GM21737 (cell line): ENCODE measurements at regions not wholly inside any gene's neighbourhood (a gene's known extent, or its start where the extent isn't known, plus 50 kb on each side); places are given as distances from the start of the nearest gene placed in this dataset.

Experiments used
- ATAC-seq: cut with Tn5 transposase; IDR thresholded peaks from one replicate; pipeline ENCODE4 v1.9.1; 2021; ENCODE audit warnings: mild to moderate bottlenecking, moderate library complexity; ENCODE audit not compliant: unreplicated experiment

- ATAC-seq = no peak
Observed at GRCh38 chr5:10876006-10876744, 115.1 kb upstream of the DAP start.

DNA sequence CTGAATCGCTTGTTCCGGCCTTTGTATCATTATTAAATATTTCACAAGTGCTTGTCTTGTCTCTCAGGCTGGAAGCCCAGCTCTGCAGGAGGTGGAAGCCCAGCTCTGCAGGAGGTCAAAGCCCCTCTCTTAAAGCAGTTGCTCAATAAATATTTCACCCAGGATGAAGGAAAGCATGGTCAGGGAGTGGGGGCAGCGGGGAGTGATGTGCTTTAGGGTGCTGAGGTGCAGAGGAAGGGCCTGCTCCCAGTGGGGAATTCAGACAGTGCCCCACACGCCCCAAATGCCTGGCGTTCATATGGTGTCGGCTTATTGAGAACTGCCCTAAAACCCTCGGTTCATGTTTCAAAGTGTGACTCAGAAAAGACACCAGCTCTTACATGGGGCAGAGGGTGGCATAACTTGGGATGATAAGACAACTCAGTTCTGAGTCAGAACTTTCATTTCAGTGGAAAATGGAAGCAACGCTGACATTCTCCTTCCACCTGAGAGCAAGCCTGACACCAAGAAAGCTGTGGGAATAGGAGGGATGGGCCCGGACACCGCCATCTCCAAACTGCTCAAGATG lies 114.3 kb upstream of the DAP start:
- ATAC-seq = no peak

DNA sequence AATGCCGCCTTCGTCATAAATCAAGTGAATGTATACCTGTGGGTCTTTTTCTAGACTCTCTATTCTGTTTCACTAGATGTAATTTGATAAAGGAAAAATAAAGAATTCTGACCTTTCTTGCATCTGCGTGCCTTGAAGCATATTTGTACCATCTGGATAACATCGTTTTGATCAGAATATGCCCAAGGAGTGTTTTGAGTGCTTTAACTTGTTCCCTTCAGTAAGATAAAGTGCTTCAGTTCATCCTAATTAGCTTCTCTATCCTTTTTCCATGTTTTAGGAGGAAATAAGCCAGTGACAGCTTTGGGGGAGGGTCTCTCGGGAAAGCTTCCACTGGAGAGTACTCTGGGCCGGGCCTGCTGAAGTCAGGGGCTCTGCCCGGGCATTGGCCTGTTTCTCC lies 113.5 kb upstream of the DAP start:
- ATAC-seq = no peak

- no peak for ATAC-seq
Observed at GRCh38 chr5:10870791-10871190, 109.8 kb upstream of the DAP start.

- ATAC-seq = no peak
Observed at GRCh38 chr5:10868956-10869355, 107.9 kb upstream of the DAP start.

DNA sequence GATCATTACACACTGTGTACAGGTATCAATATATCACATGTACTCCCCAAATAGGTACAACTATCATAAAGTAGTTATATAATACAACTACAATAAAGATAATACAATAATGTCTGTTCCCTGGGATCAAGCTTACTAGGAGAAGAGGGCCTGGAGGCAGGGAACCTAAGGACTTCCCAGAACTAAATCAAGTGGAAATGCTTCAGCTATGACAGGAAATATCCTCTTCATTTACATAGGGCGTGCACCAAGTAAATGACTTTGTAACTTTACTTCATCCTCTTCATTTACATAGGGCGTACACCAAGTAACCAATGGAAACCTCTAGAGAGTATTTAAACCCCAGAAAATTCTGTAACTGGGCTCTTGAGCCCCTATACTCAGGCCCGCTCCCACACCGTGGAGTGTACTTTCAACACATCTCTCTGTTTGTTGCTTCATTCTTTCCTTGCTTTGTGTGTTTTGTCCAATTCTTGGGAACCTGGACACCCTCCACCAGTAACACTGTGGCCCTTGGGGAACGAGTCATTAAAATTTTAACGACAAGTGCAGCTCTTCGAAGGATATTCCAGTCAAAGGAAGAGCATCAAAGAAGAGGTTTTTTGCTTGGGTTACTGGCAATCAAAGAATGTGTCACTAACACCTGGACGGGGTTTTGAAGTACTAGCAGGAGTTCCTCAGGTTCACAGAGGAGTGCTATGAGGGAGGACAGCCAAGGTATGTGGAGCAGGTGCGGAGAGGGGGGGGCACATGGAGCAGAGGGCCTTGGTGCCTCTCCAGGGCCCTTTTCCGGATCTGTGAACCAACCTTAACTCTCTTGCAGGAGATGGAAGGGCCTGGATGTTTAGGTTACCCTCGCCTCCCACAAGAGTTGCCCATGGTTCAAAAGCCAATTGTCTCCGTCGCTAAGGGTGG lies 106.6 kb upstream of the DAP start:
- ATAC-seq = no peak

- no peak for ATAC-seq
Observed at GRCh38 chr5:10866913-10867312, 105.9 kb upstream of the DAP start.

- ATAC-seq = peak; percentile 84
Observed at GRCh38 chr5:10863763-10864383, 102.8 kb upstream of the DAP start.

- no peak for ATAC-seq
Observed at GRCh38 chr5:10862085-10862484, 101.1 kb upstream of the DAP start.

GRCh38 chr5:10861423-10861790 lies 100.4 kb upstream of the DAP start:
- no peak for ATAC-seq

GRCh38 chr5:10860645-10861422 lies 99.8 kb upstream of the DAP start:
- no peak for ATAC-seq

GRCh38 chr5:10860196-10860543 lies 99.1 kb upstream of the DAP start:
- ATAC-seq = no peak

DNA sequence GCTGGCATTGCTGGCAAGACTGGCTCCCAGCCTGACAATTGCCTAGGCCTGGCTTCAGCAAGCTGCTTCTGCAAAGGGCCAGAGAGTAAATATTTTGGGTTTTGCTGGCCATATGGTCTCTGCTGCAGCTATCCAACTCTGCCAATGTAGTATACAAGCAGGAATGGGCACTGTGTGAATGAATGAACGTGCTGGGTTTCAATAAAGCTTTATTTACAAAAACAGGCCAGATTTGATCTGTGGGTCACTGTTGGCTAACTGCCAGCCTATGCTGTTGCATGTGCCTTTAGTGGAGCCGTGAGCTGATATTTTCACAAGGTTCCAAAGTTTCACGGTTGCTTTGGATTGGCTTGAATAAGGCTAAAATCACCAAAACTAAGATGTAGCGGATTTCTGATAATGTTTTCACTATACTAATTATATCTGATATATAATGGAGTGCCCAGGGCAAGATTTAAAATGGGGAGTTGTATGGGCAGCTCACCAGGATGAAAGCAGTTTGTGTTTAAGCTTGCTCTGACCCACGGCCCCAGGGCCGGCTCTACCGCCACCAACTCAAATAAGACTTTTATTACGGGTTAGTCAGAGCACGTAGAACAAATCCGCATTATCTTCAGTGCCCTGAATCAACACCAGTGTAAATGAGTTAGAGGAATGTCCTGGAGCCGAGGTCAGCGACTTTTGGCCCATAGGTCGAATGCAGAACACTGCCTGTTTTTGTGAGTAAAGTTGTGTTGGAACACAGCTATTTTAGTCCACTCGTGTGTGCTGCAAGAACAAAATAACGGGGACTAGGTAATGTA lies 98.6 kb upstream of the DAP start:
- ATAC-seq = no peak

- no peak for ATAC-seq
Observed at GRCh38 chr5:10858945-10859344, 97.9 kb upstream of the DAP start.

- ATAC-seq = no peak
Observed at GRCh38 chr5:10858307-10858706, 97.3 kb upstream of the DAP start.

- ATAC-seq = no peak
Observed at GRCh38 chr5:10857338-10857733, 96.3 kb upstream of the DAP start.

DNA sequence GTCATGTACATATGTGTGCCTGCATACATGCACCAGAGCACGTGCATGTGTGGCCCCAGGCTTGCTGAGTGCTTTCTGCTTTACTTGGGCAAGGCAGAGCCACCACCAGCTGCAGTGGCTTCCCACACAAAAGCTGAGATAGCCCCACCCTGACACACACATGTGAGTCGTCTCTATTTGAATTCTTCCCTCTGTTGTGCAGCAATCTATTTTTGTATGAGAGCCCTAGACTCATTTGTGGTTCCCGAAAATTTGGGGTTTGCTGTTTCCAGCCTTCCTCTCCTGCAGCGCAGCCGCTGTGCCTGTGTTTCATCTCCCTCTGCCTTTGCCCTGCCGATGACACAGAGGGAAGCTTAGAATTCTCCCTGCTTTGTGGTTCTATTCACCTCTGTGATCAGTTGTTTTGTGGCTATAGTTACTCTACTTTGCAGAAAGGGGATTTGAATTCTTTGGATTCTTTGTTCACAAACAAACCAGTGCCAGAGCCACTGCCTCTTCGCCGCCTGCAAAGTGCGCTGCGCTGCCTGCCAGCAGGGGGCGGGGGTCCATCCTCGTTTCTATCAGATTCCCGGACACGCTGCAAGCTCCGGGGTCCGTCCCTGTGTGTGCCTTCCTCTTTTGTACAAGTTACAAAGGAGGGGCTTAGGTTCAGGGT lies 95.8 kb upstream of the DAP start:
- ATAC-seq = no peak

DNA sequence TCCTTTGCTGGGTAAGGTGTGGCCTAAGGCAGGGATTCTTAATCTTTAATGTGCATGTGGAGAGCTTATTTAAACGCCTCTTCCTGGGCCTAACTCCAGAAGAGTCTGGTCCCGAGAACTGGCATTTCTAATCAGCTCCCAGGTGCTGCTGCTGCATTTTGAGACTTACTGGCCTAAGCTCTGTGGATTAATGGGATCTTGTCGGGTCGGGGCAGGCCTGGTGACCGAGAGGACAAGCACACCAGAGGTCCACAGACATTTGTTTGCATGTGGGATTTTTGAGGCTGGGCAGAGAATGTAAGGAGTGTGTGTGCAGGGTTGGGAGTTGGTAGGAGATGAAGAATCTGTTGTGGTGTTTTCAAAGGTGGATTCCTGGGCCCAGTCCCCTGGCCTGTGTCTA lies 95.0 kb upstream of the DAP start:
- no peak for ATAC-seq

DNA sequence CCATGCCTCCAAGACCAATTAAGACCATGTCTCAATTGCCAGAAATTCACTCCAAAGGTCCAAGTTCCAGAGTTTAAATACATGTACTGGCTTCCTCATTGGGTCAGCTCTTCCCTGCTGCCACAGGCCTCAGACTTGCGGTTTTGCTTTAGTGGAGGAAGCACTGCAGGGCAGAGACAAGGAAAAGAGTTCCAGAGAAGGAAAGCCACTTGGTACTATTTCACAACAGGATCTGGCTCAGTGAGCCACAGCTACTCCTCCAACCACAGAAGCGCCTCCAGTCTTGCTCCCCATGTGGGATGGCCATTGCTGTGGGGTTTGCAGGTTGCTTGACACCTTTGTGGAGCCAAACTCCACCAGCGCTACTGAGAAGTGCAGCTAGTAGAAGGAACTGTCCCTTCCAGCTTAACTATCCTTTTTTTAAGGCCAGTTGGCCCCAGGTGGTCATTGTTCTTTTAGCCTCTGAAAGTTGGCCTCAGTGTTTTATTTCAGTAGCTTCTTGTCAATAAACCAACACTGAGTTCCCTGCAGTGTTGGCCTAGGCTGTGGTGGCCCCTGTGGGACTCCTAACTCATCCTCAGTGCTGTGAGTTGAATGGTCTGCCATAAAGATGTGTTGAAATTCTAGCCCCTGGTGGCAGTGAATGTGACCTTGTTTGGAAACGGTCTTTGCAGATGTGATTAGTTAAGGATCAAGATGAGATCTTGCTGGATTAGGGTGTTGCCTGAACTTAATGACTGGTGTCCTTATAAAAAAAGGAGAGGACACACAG lies 93.7 kb upstream of the DAP start:
- no peak for ATAC-seq
